ENCODE measurements at regions not wholly inside any gene's neighbourhood (a gene's known extent, or its start where the extent isn't known, plus 50 kb on each side); places are given as distances from the start of the nearest gene placed in this dataset.

- H3K27me3 ChIP-seq (ENCODE audit: control insufficient read depth, insufficient read depth, low read length): no peaks in the 10 kb centered on the region
- no peaks in the 10 kb centered on the region for H3K4me1 ChIP-seq (ENCODE audit: control insufficient read depth, insufficient read depth, low read length)
- ATAC-seq (ENCODE audit: low read depth) (no peak), DNase-seq (no peak)
- no peak overlapping the region for H3K27ac ChIP-seq (ENCODE audit: insufficient read depth, low read length)
- no peak overlapping the region for H3K4me3 ChIP-seq (ENCODE audit: insufficient read depth, low read depth, low read length)
- no peak overlapping the region for H4K91ac ChIP-seq (ENCODE audit: insufficient read depth, low read depth, low read length)
- H3K4me2 ChIP-seq (ENCODE audit: low read depth, low read length): no peak overlapping the region
- in situ Hi-C loops (cut with MboI; ENCODE audit: low sequenced_read_pairs) (no loop called here), intact Hi-C loops (cut with micrococcal nuclease) (no loop called here), dilution Hi-C loops (cut with HindIII; ENCODE audit: low sequenced_read_pairs, unreplicated experiment) (no loop called here)
- H4K5ac ChIP-seq (ENCODE audit: low read depth, low read length): no peak overlapping the region
- H3K56ac ChIP-seq (ENCODE audit: extremely low read depth, insufficient read depth, low read length): no peak overlapping the region
- no peak overlapping the region for H3K18ac ChIP-seq (ENCODE audit: low read depth, low read length)
- no peak overlapping the region for H3K14ac ChIP-seq (replicated peaks; ENCODE audit: low read depth, low read length)
- H3K9me3 ChIP-seq (ENCODE audit: control insufficient read depth, insufficient read depth, low read length): no peaks in the 10 kb centered on the region
- H3K36me3 ChIP-seq (ENCODE audit: control insufficient read depth, insufficient read depth, low read length): no peaks in the 10 kb centered on the region
- no peak overlapping the region for H3K4ac ChIP-seq (ENCODE audit: low read depth, low read length)
- H4K8ac ChIP-seq (ENCODE audit: low read depth in 2 of 2, low read length in 2 of 2): no peak overlapping the region
- no peak overlapping the region for H2BK5ac ChIP-seq (ENCODE audit: low read depth, low read length, poor library complexity, severe bottlenecking)
- no peak overlapping the region for H2BK120ac ChIP-seq (ENCODE audit: low read depth, low read length)
- ChIA-PET CTCF (no interaction called here), POLR2A (ENCODE audit: unreplicated experiment) (no interaction called here)
- no peak overlapping the region for H3K9ac ChIP-seq (ENCODE audit: low read depth, low read length)
- no peak overlapping the region for H2AFZ ChIP-seq (replicated peaks; ENCODE audit: low read length, poor library complexity)
- no peaks in the 10 kb centered on the region for H3K9me1 ChIP-seq (ENCODE audit: insufficient read depth, low read length)
- BruUV-seq (replicated peaks): no TSS peak
- no peak for TF ChIP-seq MXI1 (IDR thresholded peaks at IDR 0.05; ENCODE audit: borderline replicate concordance, low read depth, low read length)
- TF ChIP-seq MAZ (IDR thresholded peaks at IDR 0.05; ENCODE audit: borderline replicate concordance, low read depth, low read length): no peak
- no peak for TF ChIP-seq MAFK (IDR thresholded peaks at IDR 0.05; ENCODE audit: low read depth, low read length)
- TF ChIP-seq RAD21 (IDR thresholded peaks at IDR 0.05; ENCODE audit: low read length): no peak
- TF ChIP-seq RFX5 (IDR thresholded peaks at IDR 0.05; ENCODE audit: low read depth, low read length): no peak
- no peak for TF ChIP-seq RCOR1 (IDR thresholded peaks at IDR 0.05; ENCODE audit: insufficient replicate concordance, low read length)
- TF ChIP-seq ELK1 (IDR thresholded peaks at IDR 0.05; ENCODE audit: borderline replicate concordance, low read depth, low read length): no peak
- no peak for TF ChIP-seq CHD1 (IDR thresholded peaks at IDR 0.05; ENCODE audit: low read depth, low read length)
- no peak overlapping the region for H2AK9ac ChIP-seq (replicated peaks; ENCODE audit: low read depth, low read length, poor library complexity)
- no peaks in the 10 kb centered on the region for H4K20me1 ChIP-seq (ENCODE audit: insufficient read depth, low read length)
- no peaks in the 10 kb centered on the region for H3K79me1 ChIP-seq (ENCODE audit: low read depth in 1 of 2, low read length in 2 of 2)
- H2AK5ac ChIP-seq (ENCODE audit: low read depth, low read length): no peak overlapping the region
- no peak overlapping the region for H2BK20ac ChIP-seq (ENCODE audit: low read depth, low read length)
- H3K23ac ChIP-seq (ENCODE audit: low read depth, low read length): no peak overlapping the region
- 81% methylated on average over 6 of the region's 7 CpGs; no CpG with 5 or more reads in 1 of the 2 experiments for WGBS, 2 experiments (ENCODE audit: extremely low coverage in 2 of 2, insufficient read length in 1 of 2)
- no peak overlapping the region for H2BK15ac ChIP-seq (ENCODE audit: low read depth, low read length)
Measured at GRCh38 chr20:58021481-58021880, 207.0 kb downstream of the ANKRD60 start.

Measured in IMR-90 (cell line).